ENCODE measurements at regions not wholly inside any gene's neighbourhood (a gene's known extent, or its start where the extent isn't known, plus 50 kb on each side); places are given as distances from the start of the nearest gene placed in this dataset.
"Not testable (repeated sequence)": the region's sequence is repeated elsewhere in the genome, so short reads cannot be mapped to it uniquely, and the experiment has no call there.

GRCh38 chr6:67757465-67758033 is 877.5 kb upstream of the ADGRB3 start:
- in situ Hi-C loops (cut with HindIII; ENCODE audit: low pct_unique_long_range_greater_than_20kb, low sequenced_read_pairs): no loop called here
- no peak for DNase-seq (ENCODE audit: low read depth, low spot score)

- in situ Hi-C loops (cut with HindIII; ENCODE audit: low pct_unique_long_range_greater_than_20kb, low sequenced_read_pairs): no loop called here
- no peak for DNase-seq (ENCODE audit: low read depth, low spot score)
Measured at GRCh38 chr6:67748521-67748920, 886.6 kb upstream of the ADGRB3 start.

DNA sequence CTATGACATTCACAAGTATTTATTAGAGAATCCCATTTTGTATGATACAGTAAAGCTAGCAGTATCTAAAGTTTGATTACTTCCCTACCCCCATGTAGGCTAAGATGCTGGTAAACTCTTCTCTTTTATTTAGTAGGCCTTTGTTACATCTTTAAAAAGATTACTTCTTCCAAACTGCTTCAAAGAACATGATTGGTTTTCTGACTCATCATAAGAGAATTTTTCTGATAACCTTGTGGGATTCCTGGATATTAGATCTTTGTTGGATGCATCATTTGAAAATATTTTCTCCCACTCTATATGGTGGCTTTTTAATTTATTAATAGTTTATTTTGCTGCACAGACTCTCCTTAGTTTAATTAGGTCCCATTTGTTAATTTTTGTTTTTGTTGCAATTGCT is 898.3 kb upstream of the ADGRB3 start:
- in situ Hi-C loops (cut with HindIII; ENCODE audit: low pct_unique_long_range_greater_than_20kb, low sequenced_read_pairs): no loop called here
- no peak for DNase-seq (ENCODE audit: low read depth, low spot score)

DNA sequence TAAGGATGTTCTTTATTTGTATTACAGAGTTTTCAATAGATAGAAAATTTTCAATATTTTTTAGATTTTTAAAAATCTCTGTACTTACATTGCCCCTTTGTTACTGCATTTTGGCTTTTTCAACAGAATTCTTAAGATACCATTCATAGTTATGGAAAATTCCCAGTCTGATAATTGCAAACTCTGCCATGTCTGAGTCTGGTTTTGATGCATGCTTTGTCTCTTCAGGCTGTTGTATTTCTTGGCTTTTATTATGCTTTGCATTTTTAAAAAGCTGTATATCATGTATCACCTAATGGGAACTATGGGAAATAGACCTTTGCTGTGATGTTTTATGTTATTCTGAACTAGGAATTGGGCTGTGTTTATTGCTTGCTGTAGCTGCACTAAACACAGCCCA is 898.9 kb upstream of the ADGRB3 start:
- in situ Hi-C loops (cut with HindIII; ENCODE audit: low pct_unique_long_range_greater_than_20kb, low sequenced_read_pairs): no loop called here
- no peak for DNase-seq (ENCODE audit: low read depth, low spot score)

GRCh38 chr6:67735623-67736022 is 899.5 kb upstream of the ADGRB3 start:
- no peak for DNase-seq (ENCODE audit: low read depth, low spot score)
- in situ Hi-C loops (cut with HindIII; ENCODE audit: low pct_unique_long_range_greater_than_20kb, low sequenced_read_pairs): no loop called here

DNA sequence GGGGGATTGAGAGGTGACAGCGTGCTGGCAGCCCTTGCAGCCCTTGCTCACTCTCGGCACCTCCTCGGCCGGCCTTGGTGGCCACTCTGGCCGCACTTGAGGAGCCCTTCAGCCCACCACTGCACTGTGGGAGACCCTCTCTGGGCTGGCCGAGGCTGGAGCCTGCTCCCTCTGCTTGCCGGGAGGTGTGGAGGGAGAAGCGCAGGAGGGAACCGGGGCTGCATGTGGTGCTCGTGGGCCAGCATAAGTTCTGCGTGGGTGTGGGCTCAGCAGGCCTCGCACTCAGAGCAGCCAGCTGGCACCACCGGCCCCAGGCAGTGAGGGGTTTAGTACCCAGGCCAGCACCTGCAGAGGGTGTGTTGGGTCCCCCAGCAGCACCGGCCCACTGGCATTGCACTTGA is 912.2 kb upstream of the ADGRB3 start:
- no peak for DNase-seq (ENCODE audit: low read depth, low spot score)
- in situ Hi-C loops (cut with HindIII; ENCODE audit: low pct_unique_long_range_greater_than_20kb, low sequenced_read_pairs): no loop called here

GRCh38 chr6:67717281-67717680 is 917.8 kb upstream of the ADGRB3 start:
- in situ Hi-C loops (cut with HindIII; ENCODE audit: low pct_unique_long_range_greater_than_20kb, low sequenced_read_pairs): no loop called here
- DNase-seq (ENCODE audit: low read depth, low spot score): no peak

- in situ Hi-C loops (cut with HindIII; ENCODE audit: low pct_unique_long_range_greater_than_20kb, low sequenced_read_pairs): no loop called here
- no peak for DNase-seq (ENCODE audit: low read depth, low spot score)
Measured at GRCh38 chr6:67706388-67706787, 928.7 kb upstream of the ADGRB3 start.

- no peak for DNase-seq (ENCODE audit: low read depth, low spot score)
- in situ Hi-C loops (cut with HindIII; ENCODE audit: low pct_unique_long_range_greater_than_20kb, low sequenced_read_pairs): no loop called here
Measured at GRCh38 chr6:67698534-67698933, 936.5 kb upstream of the ADGRB3 start.

- DNase-seq (ENCODE audit: low read depth, low spot score): peak; percentile 28
Measured at GRCh38 chr6:67694127-67694526, 941.0 kb upstream of the ADGRB3 start.

GRCh38 chr6:67689329-67689728 is 945.8 kb upstream of the ADGRB3 start:
- no peak for DNase-seq (ENCODE audit: low read depth, low spot score)
- in situ Hi-C loops (cut with HindIII; ENCODE audit: low pct_unique_long_range_greater_than_20kb, low sequenced_read_pairs): no loop called here

More at GRCh38 chr6:67694127-67694526, 941.0 kb upstream of the ADGRB3 start:
- in situ Hi-C loops (cut with HindIII; ENCODE audit: low pct_unique_long_range_greater_than_20kb, low sequenced_read_pairs): no loop called here

- in situ Hi-C loops (cut with HindIII; ENCODE audit: low pct_unique_long_range_greater_than_20kb, low sequenced_read_pairs): no loop called here
- DNase-seq (ENCODE audit: low read depth, low spot score): no peak
Measured at GRCh38 chr6:67687396-67687795, 947.7 kb upstream of the ADGRB3 start.

GRCh38 chr6:67686225-67686624 is 948.9 kb upstream of the ADGRB3 start:
- in situ Hi-C loops (cut with HindIII; ENCODE audit: low pct_unique_long_range_greater_than_20kb, low sequenced_read_pairs); DNase-seq (ENCODE audit: low read depth, low spot score): not testable (repeated sequence)

DNA sequence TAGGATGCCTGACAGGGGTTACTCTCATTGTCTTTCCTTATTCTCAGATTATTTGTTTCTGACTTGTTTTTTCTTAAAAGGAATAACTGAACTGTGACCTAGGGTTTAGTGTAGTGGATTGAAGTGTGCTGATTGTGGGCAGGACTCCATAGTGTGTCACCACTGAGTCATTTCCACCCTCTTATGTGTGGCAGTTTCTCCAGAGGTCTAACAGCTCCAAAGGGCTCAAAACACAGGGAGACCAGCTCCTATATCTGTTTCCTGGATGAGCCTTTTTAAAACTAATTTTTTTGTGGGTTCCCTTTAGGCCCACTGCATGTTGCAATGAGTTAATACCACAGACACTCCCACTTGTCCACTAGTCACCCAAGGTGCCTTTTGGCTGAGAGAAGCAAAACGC is 951.1 kb upstream of the ADGRB3 start:
- in situ Hi-C loops (cut with HindIII; ENCODE audit: low pct_unique_long_range_greater_than_20kb, low sequenced_read_pairs): no loop called here
- no peak for DNase-seq (ENCODE audit: low read depth, low spot score)

DNA sequence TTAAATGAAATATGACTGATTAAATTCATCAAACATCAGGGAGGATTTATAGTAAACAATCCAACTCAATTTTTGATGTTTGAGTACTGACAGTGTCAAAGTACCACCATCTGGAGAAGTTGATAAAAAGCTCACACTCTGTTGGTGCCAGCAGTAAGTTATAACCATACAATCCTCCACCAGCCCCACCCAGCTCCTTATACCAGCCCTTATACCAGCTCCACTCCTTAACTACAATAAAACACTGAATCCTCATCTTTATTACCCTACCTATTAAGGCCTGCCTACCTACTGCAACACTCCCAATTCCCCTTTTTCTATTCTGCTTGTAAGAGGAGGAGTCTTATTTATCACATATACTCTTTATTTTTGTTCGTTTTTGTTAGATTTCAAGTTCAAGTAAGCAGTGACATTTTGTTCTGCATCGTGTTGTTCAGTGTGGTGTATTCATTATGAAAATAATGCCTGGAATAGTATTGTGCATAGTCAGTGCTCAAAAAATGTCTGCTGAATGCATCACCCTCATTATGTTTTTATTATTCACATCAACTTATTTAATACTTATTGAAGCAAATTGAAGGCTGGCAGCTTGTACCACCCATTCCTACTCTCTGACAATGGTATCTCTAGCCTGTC is 954.7 kb upstream of the ADGRB3 start:
- in situ Hi-C loops (cut with HindIII; ENCODE audit: low pct_unique_long_range_greater_than_20kb, low sequenced_read_pairs): no loop called here
- DNase-seq (ENCODE audit: low read depth, low spot score): no peak

GRCh38 chr6:67679566-67680296 is 955.4 kb upstream of the ADGRB3 start:
- DNase-seq (ENCODE audit: low read depth, low spot score): no peak
- in situ Hi-C loops (cut with HindIII; ENCODE audit: low pct_unique_long_range_greater_than_20kb, low sequenced_read_pairs): no loop called here

DNA sequence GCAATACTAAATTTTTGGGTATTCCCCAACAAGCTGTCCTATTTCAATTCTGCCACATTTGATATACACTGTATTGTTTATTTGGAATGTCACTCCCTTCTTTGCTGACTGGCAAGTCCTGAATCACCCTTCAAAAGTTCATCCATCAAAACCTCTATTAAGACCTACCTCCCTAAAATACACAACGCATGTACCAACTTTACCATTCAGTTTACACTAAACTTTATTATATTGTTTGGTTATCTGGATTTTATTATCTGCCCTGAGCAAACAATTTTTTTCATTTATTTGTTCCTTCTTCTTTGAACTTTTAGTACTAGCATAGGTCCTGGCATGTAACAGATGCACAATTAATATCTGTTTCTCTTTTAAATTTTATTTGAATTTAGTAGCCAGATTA is 958.2 kb upstream of the ADGRB3 start:
- no peak for DNase-seq (ENCODE audit: low read depth, low spot score)
- in situ Hi-C loops (cut with HindIII; ENCODE audit: low pct_unique_long_range_greater_than_20kb, low sequenced_read_pairs): no loop called here

- in situ Hi-C loops (cut with HindIII; ENCODE audit: low pct_unique_long_range_greater_than_20kb, low sequenced_read_pairs): no loop called here
- DNase-seq (ENCODE audit: low read depth, low spot score): no peak
Measured at GRCh38 chr6:67667637-67668422, 967.3 kb upstream of the ADGRB3 start.

Measured in SK-MEL-5 (cell line).